Suprapubic skin (tissue), 4 donors: ENCODE measurements at regions not wholly inside any gene's neighbourhood (a gene's known extent, or its start where the extent isn't known, plus 50 kb on each side); places are given as distances from the start of the nearest gene placed in this dataset.

Experiments
- DNase-seq, 2 donors: peaks; one replicate each; pipeline ENCODE4 v3.0.0-alpha.2; 2019; ENCODE audit warnings: low spot score in 2 of 2
- H3K27ac ChIP-seq: fragments of 200-600 bp; sonication (generic); one replicate; pipeline ENCODE4 v1.5.1; 2019
- H3K27me3 ChIP-seq: fragments of 200-600 bp; sonication (generic); one replicate; pipeline ENCODE4 v1.5.1; 2019
- H3K36me3 ChIP-seq: fragments of 200-600 bp; sonication (generic); one replicate; pipeline ENCODE4 v1.5.1; 2019
- H3K4me1 ChIP-seq: fragments of 200-600 bp; sonication (generic); one replicate; pipeline ENCODE4 v1.5.1; 2019
- H3K4me3 ChIP-seq: fragments of 200-600 bp; sonication (generic); one replicate; pipeline ENCODE4 v1.5.1; 2019; ENCODE audit warnings: mild to moderate bottlenecking
- H3K9me3 ChIP-seq: fragments of 200-600 bp; sonication (generic); one replicate; pipeline ENCODE4 v1.5.1; 2019
- CTCF ChIP-seq, 2 donors: fragments of 200-600 bp in 1 of 2; fragments of 450-650 bp in 1 of 2; sonication (generic) in 1 of 2; IDR thresholded peaks; one replicate each; pipeline ENCODE4 v1.5.1; 2016 to 2019; ENCODE audit warnings: antibody characterized with exemption in 2 of 2, mild to moderate bottlenecking in 1 of 2, moderate library complexity in 1 of 2
- EP300 ChIP-seq: sonication (generic); formaldehyde crosslinking; IDR thresholded peaks from one replicate; pipeline ENCODE4 v1.6.1; 2017; ENCODE audit warnings: antibody characterized with exemption
- POLR2A ChIP-seq, 2 donors: fragments of 450-650 bp; IDR thresholded peaks; one replicate each; pipeline ENCODE4 v1.6.1; 2017; ENCODE audit warnings: antibody characterized with exemption in 2 of 2, mild to moderate bottlenecking in 2 of 2, moderate library complexity in 2 of 2
- POLR2AphosphoS5 ChIP-seq, 3 donors: sonication (generic); formaldehyde crosslinking; IDR thresholded peaks; one replicate each; pipeline ENCODE4 v1.6.1; 2017; ENCODE audit warnings: antibody characterized with exemption in 3 of 3
- WGBS: methylation state at CpG from one replicate; pipeline ENCODE4 v1.1.5; 2018; 5-methylcytosine and 5-hydroxymethylcytosine counted together

- DNase-seq: peak; percentile 82 to 85
- H3K9me3 ChIP-seq: no peaks in the 10 kb centered on the region
- no peak overlapping the region for H3K27ac ChIP-seq
- 39% methylated on average over 18 of the region's 18 CpGs for WGBS
- H3K4me1 ChIP-seq: peaks cover 6% of the 10 kb centered on the region
- TF ChIP-seq CTCF (IDR thresholded peaks at IDR 0.05): peak; percentile 87 to 96
- TF ChIP-seq POLR2A (IDR thresholded peaks at IDR 0.05): no peak
- no peak for TF ChIP-seq EP300
- no peak for TF ChIP-seq POLR2AphosphoS5 (IDR thresholded peaks at IDR 0.05)
- no peak overlapping the region for H3K4me3 ChIP-seq
- no peaks in the 10 kb centered on the region for H3K27me3 ChIP-seq
- H3K36me3 ChIP-seq: no peaks in the 10 kb centered on the region
These were observed 60.4 kb upstream of the KLHL31 start for GRCh38 chr6:53725791-53726575.

- WGBS: 64% methylated on average over 1 of the region's 1 CpG
- Histone ChIP-seq H3K27me3 (no peaks in the 10 kb centered on the region), H3K4me1 (peaks cover 6% of the 10 kb centered on the region), H3K27ac (no peak overlapping the region), H3K9me3 (no peaks in the 10 kb centered on the region), H3K4me3 (no peak overlapping the region), H3K36me3 (no peaks in the 10 kb centered on the region)
- no peak for DNase-seq
- TF ChIP-seq POLR2A (IDR thresholded peaks at IDR 0.05): no peak
- TF ChIP-seq CTCF (IDR thresholded peaks at IDR 0.05): no peak
- TF ChIP-seq EP300: no peak
- no peak for TF ChIP-seq POLR2AphosphoS5 (IDR thresholded peaks at IDR 0.05)
These were observed 58.9 kb upstream of the KLHL31 start for GRCh38 chr6:53724501-53724900.

- Histone ChIP-seq H3K27ac (no peak overlapping the region), H3K36me3 (no peaks in the 10 kb centered on the region), H3K4me3 (no peak overlapping the region), H3K9me3 (no peaks in the 10 kb centered on the region), H3K27me3 (no peaks in the 10 kb centered on the region), H3K4me1 (peaks cover 2% of the 10 kb centered on the region)
- no peak for TF ChIP-seq POLR2A (IDR thresholded peaks at IDR 0.05)
- no peak for TF ChIP-seq POLR2AphosphoS5 (IDR thresholded peaks at IDR 0.05)
- TF ChIP-seq EP300: no peak
- no peak for TF ChIP-seq CTCF (IDR thresholded peaks at IDR 0.05)
- DNase-seq: no peak
- WGBS: 94% methylated on average over 1 of the region's 1 CpG
These were observed 57.8 kb upstream of the KLHL31 start for GRCh38 chr6:53723331-53723730.

- TF ChIP-seq EP300 (no peak), POLR2A (IDR thresholded peaks at IDR 0.05) (no peak), CTCF (IDR thresholded peaks at IDR 0.05) (no peak), POLR2AphosphoS5 (IDR thresholded peaks at IDR 0.05) (no peak)
- Histone ChIP-seq H3K27ac (no peak overlapping the region), H3K4me1 (no peaks in the 10 kb centered on the region), H3K27me3 (no peaks in the 10 kb centered on the region), H3K36me3 (no peaks in the 10 kb centered on the region), H3K4me3 (no peak overlapping the region), H3K9me3 (no peaks in the 10 kb centered on the region)
- no peak for DNase-seq
- WGBS: 94% methylated on average over 2 of the region's 2 CpGs
These were observed 56.2 kb upstream of the KLHL31 start for GRCh38 chr6:53721766-53722165.

- Histone ChIP-seq H3K9me3 (no peaks in the 10 kb centered on the region), H3K27me3 (no peaks in the 10 kb centered on the region), H3K36me3 (no peaks in the 10 kb centered on the region), H3K4me3 (no peak overlapping the region), H3K27ac (no peak overlapping the region), H3K4me1 (no peaks in the 10 kb centered on the region)
- 32% methylated on average over 9 of the region's 9 CpGs for WGBS
- TF ChIP-seq POLR2AphosphoS5 (IDR thresholded peaks at IDR 0.05) (no peak), CTCF (IDR thresholded peaks at IDR 0.05) (peak in 1 of 2 donors; percentile 74)
- no peak for DNase-seq
These were observed 53.3 kb upstream of the KLHL31 start for GRCh38 chr6:53718597-53719460.
